Mesendoderm (in vitro differentiated cells): ENCODE measurements at regions not wholly inside any gene's neighbourhood (a gene's known extent, or its start where the extent isn't known, plus 50 kb on each side); places are given as distances from the start of the nearest gene placed in this dataset.

Experiments used
- DNase-seq: peaks from one replicate; pipeline ENCODE4 v3.0.0; 2013
- H2AK5ac ChIP-seq: 2 replicates; pipeline ENCODE4 v1.6.1; 2013; ENCODE audit warnings: low read length, inconsistent platforms
- H2BK120ac ChIP-seq: 2 replicates; pipeline ENCODE4 v1.6.1; 2013; ENCODE audit warnings: low read depth, mild to moderate bottlenecking, low read length, moderate library complexity, mixed read lengths
- H2BK15ac ChIP-seq: replicated peaks from 2 replicates; pipeline ENCODE4 v1.6.1; 2013; ENCODE audit warnings: low read depth, mild to moderate bottlenecking, moderate library complexity
- H2BK5ac ChIP-seq: 2 replicates; pipeline ENCODE4 v1.6.1; 2013; ENCODE audit warnings: low read length, inconsistent platforms
- H3K18ac ChIP-seq: 2 replicates; pipeline ENCODE4 v1.6.1; 2013; ENCODE audit warnings: mild to moderate bottlenecking, low read length, mixed read lengths
- H3K23ac ChIP-seq: one replicate; pipeline ENCODE4 v1.6.1; 2013; ENCODE audit warnings: low read length
- H3K27ac ChIP-seq: 2 replicates; pipeline ENCODE4 v1.5.1; 2013; ENCODE audit warnings: low read depth, mild to moderate bottlenecking, inconsistent platforms, low read length, moderate library complexity
- H3K27me3 ChIP-seq: 2 replicates; pipeline ENCODE4 v1.6.1; 2013; ENCODE audit warnings: low read length, control low read depth, mild to moderate bottlenecking, inconsistent platforms; ENCODE audit not compliant: insufficient read depth, poor library complexity
- H3K36me3 ChIP-seq: 2 replicates; pipeline ENCODE4 v1.6.1; 2013; ENCODE audit warnings: low read length, inconsistent platforms; ENCODE audit not compliant: control insufficient read depth, insufficient read depth
- H3K4ac ChIP-seq: one replicate; pipeline ENCODE4 v1.6.1; 2013; ENCODE audit warnings: low read depth, mild to moderate bottlenecking, low read length, moderate library complexity
- H3K4me1 ChIP-seq: 2 replicates; pipeline ENCODE4 v1.6.1; 2013; ENCODE audit warnings: low read depth, low read length, inconsistent platforms; ENCODE audit not compliant: control insufficient read depth
- H3K4me2 ChIP-seq: 2 replicates; pipeline ENCODE4 v1.6.1; 2013; ENCODE audit warnings: low read length
- H3K4me3 ChIP-seq: 2 replicates; pipeline ENCODE4 v1.5.1; 2013; ENCODE audit warnings: mild to moderate bottlenecking, low read length
- H3K56ac ChIP-seq: one replicate; pipeline ENCODE4 v1.6.1; 2013; ENCODE audit warnings: low read length
- H3K79me1 ChIP-seq: 2 replicates; pipeline ENCODE4 v1.6.1; 2013; ENCODE audit warnings: low read length, inconsistent platforms
- H3K79me2 ChIP-seq: 2 replicates; pipeline ENCODE4 v1.6.1; 2013; ENCODE audit warnings: mild to moderate bottlenecking, low read length; ENCODE audit not compliant: control insufficient read depth, insufficient read depth
- H3K9ac ChIP-seq: 2 replicates; pipeline ENCODE4 v1.6.1; 2013; ENCODE audit warnings: low read length, inconsistent platforms
- H4K5ac ChIP-seq: one replicate; pipeline ENCODE4 v1.6.1; 2013; ENCODE audit warnings: low read length
- H4K8ac ChIP-seq: one replicate; pipeline ENCODE4 v1.6.1; 2013; ENCODE audit warnings: low read depth, mild to moderate bottlenecking, control low read depth, low read length, moderate library complexity
- WGBS: extraction: QIAGEN DNeasy Blood & Tissue Kit; methylation state at CpG from one replicate; pipeline ENCODE4 v1.1.7; 2013; ENCODE audit warnings: low lambda C conversion rate, missing lambda C conversion rate; ENCODE audit not compliant: insufficient coverage; ENCODE audit errors: extremely low coverage; 5-methylcytosine and 5-hydroxymethylcytosine counted together

DNA sequence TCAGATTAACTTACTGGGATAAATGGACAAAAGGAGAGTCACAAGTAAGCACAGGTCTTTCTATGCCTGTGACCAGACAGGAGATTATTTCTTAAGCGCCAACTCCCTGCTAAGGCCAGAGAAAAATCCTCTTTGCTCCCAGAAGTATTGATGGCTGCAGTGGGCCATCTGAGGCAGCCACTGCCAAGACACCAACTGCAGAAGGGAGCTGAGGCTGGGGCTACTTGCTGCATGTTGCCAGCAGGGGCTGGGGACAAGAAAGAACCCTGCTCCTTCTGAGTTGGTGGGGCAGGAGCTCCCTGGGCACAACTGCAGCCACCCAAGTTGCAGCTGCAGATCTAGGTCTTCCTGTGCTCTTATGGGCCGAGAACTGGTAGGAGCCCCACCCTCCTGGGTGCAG is 1075.3 kb downstream of the PCDH18 start:
- Histone ChIP-seq H4K8ac (no peak overlapping the region), H3K56ac (no peak overlapping the region), H2AK5ac (no peak overlapping the region), H3K18ac (no peak overlapping the region), H3K9ac (no peak overlapping the region), H3K4me2 (no peak overlapping the region), H4K5ac (no peak overlapping the region), H2BK15ac (no peak overlapping the region), H2BK120ac (no peak overlapping the region), H3K4ac (no peak overlapping the region), H3K4me3 (no peak overlapping the region), H3K23ac (no peak overlapping the region), H3K27me3 (no peaks in the 10 kb centered on the region), H3K79me2 (no peaks in the 10 kb centered on the region), H3K4me1 (no peaks in the 10 kb centered on the region), H3K27ac (no peak overlapping the region), H2BK5ac (no peak overlapping the region), H3K79me1 (no peaks in the 10 kb centered on the region), H3K36me3 (no peaks in the 10 kb centered on the region)
- DNase-seq = no peak
- no CpG with 5 or more reads among the region's 2 CpGs for WGBS

DNA sequence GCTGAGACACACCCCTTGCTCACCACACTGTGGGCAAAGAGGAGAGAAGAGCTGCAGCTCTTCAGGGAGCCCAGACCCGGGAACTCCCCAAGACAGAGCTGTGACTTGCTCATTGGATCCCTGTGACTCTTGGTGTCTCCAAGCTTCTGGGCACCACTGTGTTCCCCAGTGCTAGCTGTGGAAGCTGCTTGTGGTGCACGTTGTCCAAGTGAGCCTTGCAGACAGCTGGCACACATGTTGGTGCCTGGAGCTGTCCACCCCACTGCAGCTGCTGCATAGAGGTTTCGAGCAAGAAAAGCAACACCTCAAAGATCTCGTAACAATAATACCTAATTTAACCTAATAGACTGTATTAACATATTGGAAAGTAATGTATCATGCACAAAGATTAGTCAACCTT is 1089.3 kb downstream of the PCDH18 start:
- no peak overlapping the region for H2BK15ac ChIP-seq
- H3K79me2 ChIP-seq = no peaks in the 10 kb centered on the region
- H3K36me3 ChIP-seq = no peaks in the 10 kb centered on the region
- no peaks in the 10 kb centered on the region for H3K27me3 ChIP-seq
- H3K18ac ChIP-seq = no peak overlapping the region
- DNase-seq = no peak
- H2AK5ac ChIP-seq = no peak overlapping the region
- H3K56ac ChIP-seq = no peak overlapping the region
- no peaks in the 10 kb centered on the region for H3K79me1 ChIP-seq
- no peak overlapping the region for H2BK120ac ChIP-seq
- no peaks in the 10 kb centered on the region for H3K4me1 ChIP-seq
- WGBS = no CpG with 5 or more reads among the region's 4 CpGs
- no peak overlapping the region for H2BK5ac ChIP-seq
- H4K8ac ChIP-seq = no peak overlapping the region
- H3K4me3 ChIP-seq = no peak overlapping the region
- no peak overlapping the region for H4K5ac ChIP-seq
- no peak overlapping the region for H3K4ac ChIP-seq
- H3K4me2 ChIP-seq = no peak overlapping the region
- no peak overlapping the region for H3K27ac ChIP-seq
- no peak overlapping the region for H3K9ac ChIP-seq
- H3K23ac ChIP-seq = no peak overlapping the region

DNA sequence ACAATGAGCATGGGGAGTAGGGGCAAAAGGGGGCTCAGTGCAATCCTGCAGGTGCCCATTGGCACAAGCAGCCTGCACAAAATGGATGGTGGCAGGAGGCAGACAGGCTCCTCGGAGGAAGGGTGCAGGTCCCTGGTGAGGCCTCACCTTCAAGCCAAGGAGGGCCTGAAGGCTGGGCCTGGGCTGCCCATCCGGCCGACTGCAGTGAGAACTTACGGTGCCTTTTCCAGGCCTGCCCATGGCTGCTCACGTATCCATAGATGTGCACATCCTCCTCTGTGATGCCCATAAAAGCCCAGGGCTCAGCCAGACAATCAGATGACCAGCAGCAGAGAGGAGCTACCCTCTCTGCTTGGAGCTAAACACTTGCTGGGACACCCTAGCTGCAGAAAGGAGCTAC is 1089.8 kb downstream of the PCDH18 start:
- Histone ChIP-seq H3K23ac (no peak overlapping the region), H3K18ac (no peak overlapping the region), H3K27me3 (no peaks in the 10 kb centered on the region), H3K27ac (no peak overlapping the region), H2BK15ac (no peak overlapping the region), H4K5ac (no peak overlapping the region), H2BK120ac (no peak overlapping the region), H3K36me3 (no peaks in the 10 kb centered on the region), H3K9ac (no peak overlapping the region), H2BK5ac (no peak overlapping the region), H2AK5ac (no peak overlapping the region), H3K4me3 (no peak overlapping the region), H3K79me2 (no peaks in the 10 kb centered on the region), H3K56ac (no peak overlapping the region), H3K4me2 (no peak overlapping the region), H3K4me1 (no peaks in the 10 kb centered on the region), H3K4ac (no peak overlapping the region), H3K79me1 (no peaks in the 10 kb centered on the region), H4K8ac (no peak overlapping the region)
- no peak for DNase-seq
- no CpG with 5 or more reads among the region's 5 CpGs for WGBS

DNA sequence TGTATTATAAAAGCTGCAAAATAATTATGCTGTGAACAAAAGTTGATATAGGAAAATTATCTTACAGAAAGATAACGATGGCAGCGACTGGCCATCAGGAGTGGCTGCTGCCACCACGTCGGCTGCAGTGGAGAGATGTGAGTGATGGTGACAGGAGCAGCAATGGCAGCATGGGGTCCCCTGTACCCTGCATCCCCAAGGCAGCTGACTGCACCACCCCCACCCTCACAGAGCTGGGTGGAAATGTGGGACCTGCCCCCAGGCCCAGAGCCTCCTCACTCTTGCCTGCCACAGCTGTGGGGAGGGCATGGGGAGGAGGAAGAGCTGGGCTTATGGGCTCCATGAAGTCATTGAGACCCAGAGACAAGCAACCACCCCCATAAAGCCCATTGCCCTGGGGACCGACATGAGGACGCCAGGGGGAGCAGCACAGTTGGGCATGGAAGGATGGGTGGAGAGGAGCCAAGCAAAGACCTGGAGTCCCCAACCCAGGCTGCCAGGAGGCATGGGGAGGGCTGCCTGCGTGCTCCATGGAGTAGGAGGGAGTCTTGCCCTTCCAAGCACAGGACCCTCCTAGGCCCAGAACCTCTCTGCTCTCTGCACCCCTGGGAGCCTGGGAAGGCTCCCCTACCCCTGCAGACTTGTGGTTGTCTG is 1090.5 kb downstream of the PCDH18 start:
- H3K27me3 ChIP-seq = no peaks in the 10 kb centered on the region
- H3K4me2 ChIP-seq = no peak overlapping the region
- H2BK5ac ChIP-seq = no peak overlapping the region
- no peaks in the 10 kb centered on the region for H3K4me1 ChIP-seq
- no peak overlapping the region for H3K56ac ChIP-seq
- H3K36me3 ChIP-seq = no peaks in the 10 kb centered on the region
- no peak overlapping the region for H2AK5ac ChIP-seq
- H3K79me2 ChIP-seq = no peaks in the 10 kb centered on the region
- DNase-seq = no peak
- H4K5ac ChIP-seq = no peak overlapping the region
- H3K23ac ChIP-seq = no peak overlapping the region
- WGBS = no CpG with 5 or more reads among the region's 7 CpGs
- no peak overlapping the region for H3K27ac ChIP-seq
- H3K4ac ChIP-seq = no peak overlapping the region
- no peak overlapping the region for H3K9ac ChIP-seq
- H3K18ac ChIP-seq = no peak overlapping the region
- H3K4me3 ChIP-seq = no peak overlapping the region
- no peak overlapping the region for H2BK120ac ChIP-seq
- H4K8ac ChIP-seq = no peak overlapping the region
- no peak overlapping the region for H2BK15ac ChIP-seq
- H3K79me1 ChIP-seq = no peaks in the 10 kb centered on the region

DNA sequence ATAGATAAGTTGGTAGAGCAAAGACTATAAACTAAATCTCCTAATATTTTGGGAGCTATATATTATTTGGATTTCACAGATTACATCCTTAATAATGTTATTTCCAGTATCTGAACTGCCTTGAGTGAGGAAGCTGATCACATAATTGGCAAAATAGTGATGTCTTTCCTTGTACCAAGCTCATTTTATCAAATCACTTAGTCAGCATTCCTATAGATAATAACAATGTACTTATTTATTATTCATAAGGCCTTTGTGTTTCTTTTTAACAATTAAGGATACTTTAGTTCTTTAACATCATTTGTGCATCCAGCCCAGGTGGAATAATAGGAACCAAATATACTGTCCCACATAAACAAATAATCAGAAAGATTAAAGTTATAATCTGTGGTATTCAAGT is 1093.6 kb downstream of the PCDH18 start:
- Histone ChIP-seq H2AK5ac (no peak overlapping the region), H3K27me3 (no peaks in the 10 kb centered on the region), H3K4me1 (no peaks in the 10 kb centered on the region), H4K8ac (no peak overlapping the region), H3K4ac (no peak overlapping the region), H3K4me3 (no peak overlapping the region), H3K36me3 (no peaks in the 10 kb centered on the region), H2BK120ac (no peak overlapping the region), H3K9ac (no peak overlapping the region), H2BK5ac (no peak overlapping the region), H3K23ac (no peak overlapping the region), H3K56ac (no peak overlapping the region), H3K79me1 (no peaks in the 10 kb centered on the region), H3K4me2 (no peak overlapping the region), H3K79me2 (no peaks in the 10 kb centered on the region), H3K18ac (no peak overlapping the region), H4K5ac (no peak overlapping the region), H3K27ac (no peak overlapping the region), H2BK15ac (no peak overlapping the region)
- no peak for DNase-seq

DNA sequence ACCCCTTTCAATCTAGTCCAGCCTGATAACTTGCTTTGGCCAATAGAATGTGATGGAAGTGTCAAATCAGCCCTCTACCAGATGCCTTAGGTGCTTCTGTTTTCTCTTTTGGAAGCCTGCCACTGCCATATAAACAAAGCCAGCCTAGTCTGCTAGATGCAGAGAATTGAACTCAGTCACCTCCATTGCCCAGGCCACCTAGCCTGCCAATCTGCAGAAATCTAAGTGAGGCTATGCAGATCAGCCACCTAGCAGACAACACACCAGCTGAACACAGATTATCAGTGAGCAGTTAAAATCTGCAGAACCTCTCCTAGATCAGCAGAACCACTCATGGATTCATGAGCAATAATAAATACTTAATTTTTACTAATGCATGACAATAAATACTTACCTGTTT is 1108.2 kb downstream of the PCDH18 start:
- Histone ChIP-seq H3K79me2 (no peaks in the 10 kb centered on the region), H3K79me1 (no peaks in the 10 kb centered on the region), H4K8ac (no peak overlapping the region), H3K18ac (no peak overlapping the region), H3K36me3 (no peaks in the 10 kb centered on the region), H2BK5ac (no peak overlapping the region), H2BK120ac (no peak overlapping the region), H3K56ac (no peak overlapping the region), H2AK5ac (no peak overlapping the region), H3K4me3 (no peak overlapping the region), H3K9ac (no peak overlapping the region), H3K27me3 (no peaks in the 10 kb centered on the region), H2BK15ac (no peak overlapping the region), H3K4me2 (no peak overlapping the region), H3K27ac (no peak overlapping the region), H4K5ac (no peak overlapping the region), H3K23ac (no peak overlapping the region), H3K4ac (no peak overlapping the region), H3K4me1 (no peaks in the 10 kb centered on the region)
- DNase-seq = no peak
